ENCODE measurements at regions not wholly inside any gene's neighbourhood (a gene's known extent, or its start where the extent isn't known, plus 50 kb on each side); places are given as distances from the start of the nearest gene placed in this dataset.

DNA sequence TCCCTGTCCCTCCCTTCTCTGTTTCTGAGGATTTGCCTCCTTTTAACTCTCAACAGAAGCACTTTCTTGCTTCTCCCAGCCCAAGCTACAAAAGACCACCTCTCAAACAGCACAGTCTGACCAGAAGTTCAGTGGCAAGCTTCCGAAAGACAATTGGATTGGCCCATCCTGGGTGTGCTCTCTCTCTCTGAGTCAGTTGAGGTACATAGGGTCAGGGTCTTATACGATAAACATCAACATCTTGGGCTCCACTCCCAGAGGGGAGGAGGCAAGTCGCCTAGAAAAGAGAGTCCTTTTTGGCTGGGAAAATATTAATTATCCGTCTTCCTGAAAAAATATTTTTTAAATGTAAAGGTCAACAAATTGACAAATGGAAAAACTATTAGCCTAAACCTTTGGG is 155.8 kb downstream of the TMCO5A start:
- TF ChIP-seq, protein P1, sequence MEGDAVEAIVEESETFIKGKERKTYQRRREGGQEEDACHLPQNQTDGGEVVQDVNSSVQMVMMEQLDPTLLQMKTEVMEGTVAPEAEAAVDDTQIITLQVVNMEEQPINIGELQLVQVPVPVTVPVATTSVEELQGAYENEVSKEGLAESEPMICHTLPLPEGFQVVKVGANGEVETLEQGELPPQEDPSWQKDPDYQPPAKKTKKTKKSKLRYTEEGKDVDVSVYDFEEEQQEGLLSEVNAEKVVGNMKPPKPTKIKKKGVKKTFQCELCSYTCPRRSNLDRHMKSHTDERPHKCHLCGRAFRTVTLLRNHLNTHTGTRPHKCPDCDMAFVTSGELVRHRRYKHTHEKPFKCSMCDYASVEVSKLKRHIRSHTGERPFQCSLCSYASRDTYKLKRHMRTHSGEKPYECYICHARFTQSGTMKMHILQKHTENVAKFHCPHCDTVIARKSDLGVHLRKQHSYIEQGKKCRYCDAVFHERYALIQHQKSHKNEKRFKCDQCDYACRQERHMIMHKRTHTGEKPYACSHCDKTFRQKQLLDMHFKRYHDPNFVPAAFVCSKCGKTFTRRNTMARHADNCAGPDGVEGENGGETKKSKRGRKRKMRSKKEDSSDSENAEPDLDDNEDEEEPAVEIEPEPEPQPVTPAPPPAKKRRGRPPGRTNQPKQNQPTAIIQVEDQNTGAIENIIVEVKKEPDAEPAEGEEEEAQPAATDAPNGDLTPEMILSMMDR (IDR thresholded peaks at IDR 0.05), result no peak
- no peak for TF ChIP-seq EZH2 (IDR thresholded peaks at IDR 0.05; ENCODE audit: borderline replicate concordance, insufficient read depth, low read depth, low read length, poor library complexity, severe bottlenecking)
